Stimulated activated CD8-positive, alpha-beta memory T cell treated with anti-CD3 and anti-CD28 coated beads, Interleukin-12 subunit alpha, Interleukin-12 subunit beta, amount 100 ng/mL, for 4 hours (primary cell): ENCODE measurements at regions not wholly inside any gene's neighbourhood (a gene's known extent, or its start where the extent isn't known, plus 50 kb on each side); places are given as distances from the start of the nearest gene placed in this dataset.
"Not testable (repeated sequence)": the region's sequence is repeated elsewhere in the genome, so short reads cannot be mapped to it uniquely, and the experiment has no call there.

ENCODE experiments used
- DNase-seq: peaks from one replicate; pipeline ENCODE4 v3.0.0-alpha.2; 2020; ENCODE audit warnings: low read depth

- DNase-seq, result no peak
Observed at GRCh38 chr3:72276806-72277205, 491.9 kb upstream of the PROK2 start.

- DNase-seq, result no peak
Observed at GRCh38 chr3:72275331-72275751, 490.4 kb upstream of the PROK2 start.

GRCh38 chr3:72274493-72275330 is 489.8 kb upstream of the PROK2 start:
- no peak for DNase-seq

GRCh38 chr3:72273615-72274014 is 488.7 kb upstream of the PROK2 start:
- no peak for DNase-seq

GRCh38 chr3:72272356-72272755 is 487.4 kb upstream of the PROK2 start:
- DNase-seq, result no peak

GRCh38 chr3:72271923-72272322 is 487.0 kb upstream of the PROK2 start:
- DNase-seq, result no peak

GRCh38 chr3:72271216-72271615 is 486.3 kb upstream of the PROK2 start:
- DNase-seq, result no peak

GRCh38 chr3:72270730-72271129 is 485.8 kb upstream of the PROK2 start:
- DNase-seq, result no peak

- no peak for DNase-seq
Observed at GRCh38 chr3:72270072-72270681, 485.2 kb upstream of the PROK2 start.

GRCh38 chr3:72269475-72269874 is 484.5 kb upstream of the PROK2 start:
- no peak for DNase-seq

- DNase-seq, result not testable (repeated sequence)
Observed at GRCh38 chr3:72266921-72267524, 482.1 kb upstream of the PROK2 start.

GRCh38 chr3:72266016-72266370 is 481.0 kb upstream of the PROK2 start:
- DNase-seq, result no peak

- DNase-seq, result no peak
Observed at GRCh38 chr3:72265256-72266015, 480.5 kb upstream of the PROK2 start.

- no peak for DNase-seq
Observed at GRCh38 chr3:72263223-72263990, 478.5 kb upstream of the PROK2 start.

- no peak for DNase-seq
Observed at GRCh38 chr3:72262736-72263135, 477.8 kb upstream of the PROK2 start.

- no peak for DNase-seq
Observed at GRCh38 chr3:72261566-72262564, 476.9 kb upstream of the PROK2 start.

GRCh38 chr3:72260588-72260910 is 475.6 kb upstream of the PROK2 start:
- no peak for DNase-seq

- no peak for DNase-seq
Observed at GRCh38 chr3:72259755-72260587, 475.0 kb upstream of the PROK2 start.

- no peak for DNase-seq
Observed at GRCh38 chr3:72258361-72259141, 473.6 kb upstream of the PROK2 start.
